Stimulated activated CD4-positive, alpha-beta T cell treated with anti-CD3 and anti-CD28 coated beads, Interleukin-1b, Interleukin-23, amount 100 ng/mL, for 48 hours (primary cell): ENCODE measurements at regions not wholly inside any gene's neighbourhood (a gene's known extent, or its start where the extent isn't known, plus 50 kb on each side); places are given as distances from the start of the nearest gene placed in this dataset.

Experiments
- DNase-seq: peaks from one replicate; pipeline ENCODE4 v3.0.0-alpha.2; 2020

GRCh38 chr6:118761645-118762044 lies 110.3 kb upstream of the CEP85L start:
- DNase-seq = no peak

- no peak for DNase-seq
Measured at GRCh38 chr6:118758946-118759345, 107.6 kb upstream of the CEP85L start.

- no peak for DNase-seq
Measured at GRCh38 chr6:118755941-118756646, 104.7 kb upstream of the CEP85L start.

GRCh38 chr6:118752803-118753202 lies 101.4 kb upstream of the CEP85L start:
- DNase-seq = no peak

DNA sequence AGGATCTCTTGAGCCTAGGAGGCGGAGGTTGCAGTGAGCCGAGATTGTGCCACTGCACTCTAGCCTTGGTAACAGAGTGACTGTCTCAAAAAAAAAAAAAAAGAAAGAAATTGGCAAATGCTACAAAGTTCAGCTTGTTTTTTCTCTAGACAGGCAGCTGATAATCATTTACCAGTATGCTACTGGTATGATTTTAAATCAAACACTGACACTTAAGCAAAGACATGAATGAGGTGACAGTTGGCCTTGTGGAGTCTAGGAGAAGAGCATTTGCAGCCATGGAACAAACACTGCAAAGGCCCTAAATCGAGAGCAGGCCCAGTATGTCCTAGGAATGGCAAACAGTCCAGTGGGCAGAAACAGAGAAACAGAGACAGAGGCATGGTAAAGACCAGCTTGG lies 99.7 kb upstream of the CEP85L start:
- DNase-seq = no peak

GRCh38 chr6:118750143-118750542 lies 98.8 kb upstream of the CEP85L start:
- DNase-seq = no peak

GRCh38 chr6:118748311-118749062 lies 97.1 kb upstream of the CEP85L start:
- DNase-seq = no peak

DNA sequence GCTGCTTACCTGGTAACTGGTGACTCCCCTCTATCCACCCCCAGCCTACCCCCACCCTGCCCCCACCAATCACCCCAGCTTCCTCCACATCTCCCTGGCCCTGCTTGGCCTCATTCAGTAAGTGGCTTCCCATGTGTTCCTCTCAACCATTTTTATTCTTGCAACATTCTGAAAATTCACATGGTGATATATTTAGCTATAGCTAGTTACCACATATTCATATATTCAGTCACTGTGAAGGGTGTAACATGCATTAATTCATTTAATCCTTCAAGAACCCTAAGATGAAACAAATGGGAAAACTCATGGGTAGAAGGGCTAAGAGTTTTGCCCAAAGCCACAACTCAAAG lies 95.4 kb upstream of the CEP85L start:
- no peak for DNase-seq

DNA sequence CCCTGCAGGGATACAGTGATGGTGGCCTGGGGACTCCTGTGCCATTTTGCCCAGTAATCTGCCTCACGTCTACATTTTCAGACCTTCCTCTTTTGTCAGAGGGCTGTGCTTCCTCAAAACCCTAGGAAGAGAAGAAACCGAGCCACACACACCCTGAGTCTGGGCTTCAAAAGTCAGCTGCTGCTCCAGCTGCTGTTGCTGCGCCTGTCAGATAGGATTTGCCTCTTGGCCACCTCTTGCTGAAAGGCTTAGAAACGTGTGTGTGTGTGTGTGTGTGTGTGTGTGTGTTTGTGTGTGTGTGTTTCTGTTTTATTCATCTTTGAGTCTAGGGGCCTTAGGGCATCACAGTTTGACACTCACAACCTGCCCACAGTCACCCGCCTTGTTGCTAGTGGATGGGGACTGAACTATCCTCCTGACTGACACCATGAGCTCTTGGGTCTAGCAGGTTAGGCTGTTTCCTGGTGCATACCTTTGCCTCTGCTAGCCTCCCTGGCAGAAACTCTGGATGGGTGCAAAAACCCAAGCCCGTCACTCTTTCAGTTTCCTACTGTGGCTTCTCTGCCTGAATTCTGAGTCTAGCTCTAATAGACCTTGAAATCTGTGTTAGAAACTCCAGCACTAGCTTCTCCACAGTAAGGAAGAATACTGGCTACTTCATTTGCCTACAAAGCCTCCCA lies 94.9 kb upstream of the CEP85L start:
- DNase-seq = no peak

GRCh38 chr6:118745156-118745555 lies 93.8 kb upstream of the CEP85L start:
- no peak for DNase-seq

DNA sequence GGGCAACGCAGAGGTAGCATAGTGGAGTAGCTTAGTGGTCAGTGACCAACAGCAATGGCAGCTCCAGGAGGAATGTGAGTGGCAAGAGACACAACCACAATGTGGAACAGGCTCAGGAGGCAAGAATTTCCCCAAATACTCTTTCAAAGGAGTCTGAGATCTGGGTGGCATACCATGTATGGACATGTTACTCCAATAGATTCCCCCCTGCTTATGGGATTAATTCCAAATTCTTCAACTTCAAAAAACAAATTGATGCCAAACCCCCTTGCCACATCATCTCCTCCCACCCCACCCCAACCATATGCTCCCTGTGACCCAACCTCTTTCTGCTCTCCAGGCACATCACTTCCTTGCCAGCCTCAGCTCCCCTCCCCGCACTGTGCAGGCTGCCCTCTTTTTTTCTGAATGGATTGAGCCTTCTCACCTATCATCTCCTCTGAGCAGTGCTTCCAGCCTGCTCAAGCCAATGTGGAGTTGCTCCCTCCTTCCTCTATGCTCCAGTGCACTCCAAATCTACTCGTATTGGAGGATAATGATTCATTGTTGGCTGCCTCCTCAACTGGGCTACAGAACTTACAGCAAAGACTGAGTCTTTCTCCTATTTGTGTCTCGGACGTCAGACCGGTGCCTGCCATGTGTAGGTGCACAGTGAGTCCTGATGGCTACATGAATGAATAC lies 93.0 kb upstream of the CEP85L start:
- DNase-seq = no peak

DNA sequence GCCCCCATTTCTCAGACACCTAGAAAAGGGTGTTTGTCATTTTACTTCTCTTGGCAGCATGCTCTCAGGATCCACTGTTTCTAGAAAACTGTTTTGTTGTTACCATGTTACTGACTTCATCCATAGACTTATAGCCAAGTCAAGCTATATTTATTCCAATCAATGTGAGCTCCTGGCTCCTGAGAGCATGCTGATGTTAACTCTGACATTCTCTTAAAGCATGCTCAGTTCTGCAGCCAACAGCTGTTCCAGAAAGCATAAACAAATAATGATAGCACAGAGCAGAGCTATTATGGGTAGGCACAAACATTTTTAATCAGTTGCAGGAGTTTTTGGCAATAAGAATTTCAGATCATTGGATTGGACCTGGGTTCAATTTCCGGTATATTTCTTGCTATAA lies 92.4 kb upstream of the CEP85L start:
- no peak for DNase-seq

GRCh38 chr6:118740372-118740771 lies 89.0 kb upstream of the CEP85L start:
- no peak for DNase-seq

DNA sequence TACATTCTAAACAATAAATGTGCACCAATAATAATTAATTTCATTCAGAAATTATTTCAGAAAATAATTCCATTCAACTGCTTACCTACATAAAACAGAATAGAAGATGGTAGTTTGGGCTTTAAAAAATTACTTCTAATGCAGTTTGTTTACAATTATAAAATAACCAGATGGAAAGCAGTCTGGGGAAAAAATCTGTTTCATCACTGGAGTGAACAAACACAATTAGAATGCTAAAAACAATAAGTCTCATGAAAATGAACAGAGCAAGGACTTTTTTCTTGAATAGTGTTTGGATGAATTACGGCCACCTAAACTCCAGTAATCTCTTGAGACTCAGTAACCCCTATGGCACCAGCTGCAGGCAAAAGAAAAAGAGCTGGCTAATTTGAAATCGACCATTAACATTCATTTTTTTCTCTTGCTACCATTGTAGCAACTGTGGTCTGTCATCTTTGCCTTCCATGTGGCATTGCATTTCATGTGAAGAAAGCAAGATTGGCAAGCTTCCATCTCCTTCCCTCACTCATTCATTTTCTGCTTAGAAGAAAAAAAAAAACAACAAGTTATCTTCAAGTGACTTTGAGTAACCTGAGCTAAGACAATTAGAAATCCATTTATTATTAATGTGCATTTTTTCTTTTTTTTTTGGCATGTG lies 88.4 kb upstream of the CEP85L start:
- no peak for DNase-seq

- DNase-seq = no peak
Measured at GRCh38 chr6:118736440-118736839, 85.0 kb upstream of the CEP85L start.

GRCh38 chr6:118735320-118735719 lies 83.9 kb upstream of the CEP85L start:
- no peak for DNase-seq

GRCh38 chr6:118725944-118726343 lies 74.6 kb upstream of the CEP85L start:
- DNase-seq = peak; percentile 84

DNA sequence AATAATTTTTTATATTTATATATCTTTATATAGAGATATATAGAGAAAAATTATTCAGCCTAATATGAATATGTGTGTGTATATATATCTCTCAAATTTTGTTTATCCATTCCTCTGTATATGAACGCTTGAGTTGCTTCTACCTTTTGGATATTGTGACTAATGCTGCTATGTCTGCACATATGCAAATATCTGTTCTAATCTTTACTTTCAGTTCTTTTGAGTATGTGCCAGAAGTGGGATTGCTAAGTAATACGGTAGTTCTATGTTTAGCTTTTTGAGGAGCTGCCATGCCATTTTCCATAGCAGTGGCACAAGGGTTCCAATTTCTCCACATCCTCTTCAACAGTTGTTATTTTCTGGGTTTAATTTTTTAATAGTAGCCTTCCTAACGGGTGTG lies 72.8 kb upstream of the CEP85L start:
- DNase-seq = no peak

- DNase-seq = no peak
Measured at GRCh38 chr6:118722829-118723813, 71.7 kb upstream of the CEP85L start.

GRCh38 chr6:118720125-118720473 lies 68.7 kb upstream of the CEP85L start:
- DNase-seq = no peak

GRCh38 chr6:118719351-118720124 lies 68.1 kb upstream of the CEP85L start:
- peak; percentile 51 for DNase-seq
